ENCODE measurements at regions not wholly inside any gene's neighbourhood (a gene's known extent, or its start where the extent isn't known, plus 50 kb on each side); places are given as distances from the start of the nearest gene placed in this dataset.
"Not testable (repeated sequence)": the region's sequence is repeated elsewhere in the genome, so short reads cannot be mapped to it uniquely, and the experiment has no call there.

DNA sequence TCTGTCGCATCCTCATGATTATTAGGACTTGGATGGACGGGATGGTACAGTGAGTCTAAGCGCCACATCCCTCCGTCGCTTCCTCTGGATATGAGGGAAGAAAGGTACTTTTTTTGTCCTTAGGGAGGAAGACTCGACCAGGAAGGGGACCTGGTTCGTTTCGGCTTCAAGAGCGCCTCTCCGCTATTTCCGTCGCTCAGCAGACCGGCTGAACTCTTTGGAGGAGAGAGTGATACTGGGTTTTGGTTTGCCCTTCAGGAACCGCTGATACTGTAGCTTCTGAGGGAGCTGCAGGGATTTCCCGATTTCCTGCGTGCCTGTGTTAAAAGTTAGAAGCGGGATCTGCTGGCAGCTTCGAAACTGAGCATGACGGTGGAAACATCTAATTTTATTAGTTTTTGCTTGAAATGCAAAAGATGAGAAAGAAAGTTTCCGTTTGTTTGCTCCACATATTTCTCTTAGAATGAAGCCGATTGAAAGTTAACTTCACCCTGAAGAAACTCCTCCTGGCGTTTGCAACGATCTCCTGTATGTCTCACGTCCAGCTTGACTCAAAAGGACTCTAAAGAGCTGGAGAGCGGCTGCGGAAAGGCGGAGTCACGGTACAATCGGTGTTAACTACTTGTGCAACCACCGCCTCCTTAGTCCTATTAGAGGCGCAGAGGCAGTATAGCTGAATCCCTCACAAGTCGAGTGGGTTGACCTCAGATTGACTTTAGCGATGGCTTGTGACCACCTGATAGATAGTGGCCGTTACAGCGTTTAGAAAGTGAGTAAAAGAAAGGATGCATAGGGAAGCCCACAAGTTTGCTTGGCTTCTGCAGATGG lies 129.4 kb downstream of the TRIM27 start:
- no peak for DNase-seq

GRCh38 chr6:28800647-28801046 lies 123.1 kb downstream of the TRIM27 start:
- not testable (repeated sequence) for DNase-seq

DNA sequence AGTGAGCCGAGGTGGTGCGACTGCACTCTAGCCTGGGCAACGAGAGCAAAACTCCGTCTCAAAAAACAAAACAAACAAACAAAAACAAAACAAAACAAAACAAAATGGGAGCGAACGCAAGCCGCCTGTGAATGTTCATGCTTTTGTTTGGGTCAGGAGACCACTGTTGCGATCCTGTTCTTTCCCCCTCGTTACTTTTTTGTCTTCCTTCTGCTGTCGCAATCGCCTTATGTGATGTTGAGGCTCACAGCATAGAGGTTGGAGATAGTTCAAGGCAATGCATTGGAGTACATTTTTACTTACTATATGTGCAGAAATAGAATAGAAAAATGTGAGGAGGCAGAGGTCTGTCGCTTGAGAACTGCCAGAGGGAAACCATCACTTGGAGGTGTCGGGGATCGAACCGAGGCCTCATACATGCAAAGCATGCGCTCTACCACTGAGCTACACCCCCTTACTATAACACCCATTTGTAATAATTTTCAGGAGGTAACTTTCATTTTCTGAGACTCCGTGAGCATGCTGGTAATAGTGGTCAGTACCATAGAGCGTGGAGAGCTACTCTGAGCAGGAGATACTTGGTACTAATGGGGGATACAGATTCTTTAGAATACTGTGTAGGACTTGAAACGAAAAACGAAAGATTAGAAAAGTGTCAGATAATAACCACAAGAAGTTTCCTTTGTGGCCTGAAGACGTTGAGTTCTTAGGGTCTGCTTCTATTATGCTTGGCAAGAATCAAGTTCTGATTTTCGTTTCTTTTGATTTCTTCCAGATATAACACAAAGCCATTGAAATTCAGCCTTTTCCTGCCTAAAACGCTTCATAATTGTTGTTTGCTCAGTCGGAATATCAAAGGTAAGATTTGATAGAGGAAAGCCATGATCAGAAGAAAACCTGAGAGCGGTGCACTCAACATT lies 121.1 kb downstream of the TRIM27 start:
- no peak for DNase-seq

DNA sequence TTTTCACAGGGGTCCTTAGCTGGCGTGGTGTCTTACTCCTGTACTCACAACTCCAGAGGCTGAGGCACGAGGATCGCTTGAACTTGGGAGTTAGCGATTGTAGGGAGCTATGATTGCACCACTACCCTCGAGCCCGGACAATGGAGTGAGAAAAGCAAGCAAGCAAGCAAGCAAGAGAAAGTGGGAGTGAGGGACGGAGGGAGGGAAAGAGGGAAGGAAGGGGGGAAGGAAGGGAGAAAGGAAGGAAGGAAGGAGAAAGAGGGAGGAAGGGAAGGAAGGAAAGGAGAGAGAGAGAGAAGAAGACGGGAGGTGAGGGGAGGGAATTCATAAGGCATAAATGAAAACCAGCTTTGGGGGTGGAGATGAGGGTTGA lies 120.5 kb downstream of the TRIM27 start:
- no peak for DNase-seq

DNA sequence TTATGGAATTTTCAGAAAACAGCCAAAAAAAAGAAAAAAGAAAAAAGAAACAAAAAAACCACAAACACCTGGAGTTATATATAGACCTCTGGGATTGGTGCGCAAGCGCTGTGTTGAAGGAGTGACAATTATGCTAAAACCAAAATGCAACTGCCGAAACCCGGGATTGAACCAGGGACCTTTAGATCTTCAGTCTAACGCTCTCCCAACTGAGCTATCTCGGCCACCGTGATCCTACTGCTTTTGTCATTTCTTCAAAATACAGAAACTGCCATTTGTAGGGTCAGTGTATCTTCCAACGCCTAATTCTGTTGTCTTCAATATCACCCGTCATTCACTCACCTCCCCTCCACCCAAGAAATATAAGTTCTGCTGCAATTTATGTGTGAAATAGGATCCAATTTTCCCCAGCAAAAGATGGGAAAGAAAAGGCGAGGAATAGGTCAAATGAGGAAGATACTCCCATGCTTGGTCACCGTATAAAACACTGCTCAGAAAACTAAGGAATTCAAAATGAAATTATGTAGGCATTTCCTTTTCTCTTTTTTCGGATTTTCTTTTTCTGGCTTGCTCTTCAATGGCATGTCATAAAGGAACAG lies 116.0 kb downstream of the TRIM27 start:
- peak in 2 of 56 donors; percentile 0 to 13 for DNase-seq

DNA sequence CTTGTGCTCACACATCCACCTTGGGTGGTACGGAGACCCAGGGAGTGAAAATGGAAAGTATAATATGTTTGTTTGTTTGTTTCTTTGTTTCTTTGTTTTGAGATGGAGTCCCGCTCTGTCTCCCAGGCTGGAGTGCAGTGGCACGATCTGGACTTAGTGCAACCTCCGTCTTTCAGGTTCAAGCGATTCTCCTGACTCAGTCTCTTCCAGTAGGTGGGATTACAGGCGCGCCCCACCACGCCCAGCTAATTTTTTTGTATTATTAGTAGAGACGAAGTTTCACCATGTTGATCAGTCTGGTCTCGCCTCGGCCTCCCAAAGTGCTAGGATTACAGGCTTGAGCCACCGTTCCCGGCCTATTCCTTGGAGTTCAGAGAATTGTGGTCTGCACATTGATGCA lies 115.4 kb downstream of the TRIM27 start:
- DNase-seq = no peak

- no peak for DNase-seq
Measured at GRCh38 chr6:28809947-28810658, 113.7 kb downstream of the TRIM27 start.

DNA sequence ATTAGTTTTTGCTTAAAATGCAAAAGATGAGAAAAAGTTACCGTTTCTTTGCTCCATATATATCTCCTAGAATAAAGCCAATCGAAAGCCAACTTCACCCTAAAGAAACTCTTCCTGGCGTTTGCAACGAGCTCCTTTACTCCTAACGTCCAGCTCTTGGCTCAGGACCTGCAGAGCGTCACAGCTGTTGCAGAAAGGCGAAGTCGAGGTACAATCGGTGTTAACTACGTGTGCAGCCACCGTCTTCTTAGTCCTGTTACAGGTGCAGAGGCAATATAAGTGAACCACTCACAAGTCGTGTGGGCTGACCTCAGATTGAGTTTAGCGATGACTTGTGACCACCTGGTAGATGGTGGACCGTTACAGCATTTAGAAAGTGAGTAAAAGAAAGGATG lies 113.1 kb downstream of the TRIM27 start:
- DNase-seq = no peak

GRCh38 chr6:28811873-28812272 lies 111.9 kb downstream of the TRIM27 start:
- DNase-seq = no peak

DNA sequence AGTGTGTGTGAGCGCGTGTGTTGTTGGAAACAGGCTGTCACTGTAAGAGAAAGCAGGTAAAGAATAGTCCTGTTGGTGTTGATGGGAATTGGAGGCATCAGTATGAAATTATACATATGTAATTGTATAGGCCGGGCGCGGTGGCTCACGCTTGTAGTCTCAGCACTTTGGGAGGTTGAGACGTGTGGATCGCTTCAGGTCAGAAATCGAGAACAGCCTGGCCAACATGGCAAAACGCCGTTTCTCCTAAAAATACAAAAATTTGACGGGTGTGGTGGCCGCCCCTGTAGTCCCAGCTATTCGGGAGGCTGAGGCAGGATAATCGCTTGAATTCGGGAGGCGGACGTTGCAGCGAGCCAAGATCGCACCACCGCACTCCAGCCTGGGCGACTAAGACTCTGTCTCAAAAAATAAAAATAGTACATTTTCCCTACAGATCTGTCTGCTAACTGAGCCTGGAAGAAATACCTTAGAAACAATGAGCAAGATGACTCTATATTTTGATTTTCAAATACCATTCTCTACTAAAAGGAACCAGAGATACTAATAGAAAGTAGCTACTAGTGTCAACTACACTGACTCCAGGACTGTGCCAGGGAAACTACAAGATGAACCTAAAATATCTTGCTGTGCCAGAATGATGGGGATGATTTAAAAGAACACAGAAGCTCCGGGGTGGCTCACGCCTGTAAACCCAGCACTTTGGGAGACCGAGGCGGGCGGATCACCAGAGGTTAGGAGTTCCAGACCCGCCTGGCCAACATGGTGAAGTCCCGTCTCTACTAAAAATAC lies 110.8 kb downstream of the TRIM27 start:
- DNase-seq = no peak

GRCh38 chr6:28814032-28814976 lies 109.5 kb downstream of the TRIM27 start:
- DNase-seq = no peak

DNA sequence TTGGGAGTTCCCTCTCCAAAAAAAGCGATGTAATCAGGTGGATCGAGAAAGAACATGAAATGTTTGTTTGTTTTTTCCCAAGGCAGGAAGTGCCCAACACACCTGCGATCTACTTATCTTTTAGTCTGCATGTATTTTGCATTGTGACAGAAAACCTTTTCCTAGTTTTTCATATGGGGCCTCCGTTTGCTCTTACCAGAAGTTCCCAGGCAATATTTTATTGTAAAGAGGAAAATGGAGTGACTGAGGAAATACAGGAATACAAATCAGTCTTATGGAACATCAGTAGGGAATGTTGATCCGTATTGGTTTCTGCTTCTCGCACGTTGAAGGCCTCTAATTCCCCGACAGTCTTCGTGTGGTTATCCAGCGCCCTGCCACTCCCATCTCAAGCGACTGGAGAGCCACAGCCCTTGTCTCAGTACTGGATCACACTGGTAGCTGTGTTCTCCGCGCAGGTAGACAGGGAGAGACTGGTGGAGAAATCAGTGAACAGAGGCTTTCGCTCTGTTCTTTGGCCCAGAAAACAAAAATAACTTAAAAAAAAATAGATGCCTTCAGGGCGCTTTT lies 107.4 kb downstream of the TRIM27 start:
- no peak for DNase-seq

DNA sequence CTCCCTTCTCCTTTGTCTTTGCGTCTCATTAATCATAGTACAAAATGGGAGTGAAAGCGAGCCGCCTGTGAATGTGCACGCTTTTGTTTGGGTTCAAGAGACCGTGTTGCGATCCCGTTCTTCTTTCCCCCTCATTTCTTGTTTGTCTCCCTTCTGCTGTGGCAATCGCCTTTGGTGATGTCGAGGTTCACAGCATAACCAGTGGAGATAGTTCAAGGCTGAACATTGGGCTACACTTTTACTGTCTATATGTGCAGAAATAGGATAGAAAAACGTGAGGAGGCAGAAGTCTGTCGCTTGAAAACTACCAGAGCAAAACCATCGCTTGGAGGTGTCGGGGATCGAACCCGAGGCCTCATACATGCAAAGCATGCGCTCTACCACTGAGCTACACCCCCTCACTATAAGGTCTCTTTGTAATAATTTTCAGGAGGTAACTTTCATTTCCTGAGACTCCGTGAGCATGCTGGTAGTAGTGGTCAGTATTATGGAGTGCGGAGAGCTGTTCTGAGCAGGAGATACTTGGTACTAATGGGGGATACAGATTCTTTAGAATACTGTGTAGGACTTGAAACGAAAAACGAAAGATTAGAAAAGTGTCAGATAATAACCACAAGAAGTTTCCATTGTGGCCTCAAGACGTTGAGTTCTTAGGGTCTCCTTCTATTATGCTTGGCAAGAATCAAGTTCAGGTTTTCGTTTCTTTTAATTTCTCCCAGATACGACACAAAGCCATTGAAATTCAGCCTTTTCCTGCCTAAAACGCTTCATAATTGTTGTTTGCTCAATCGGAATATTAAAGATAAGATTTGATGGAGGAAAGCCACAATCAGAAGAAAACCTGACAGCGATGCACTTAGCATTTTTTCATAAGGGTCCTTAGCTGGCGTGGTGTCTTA lies 106.6 kb downstream of the TRIM27 start:
- no peak for DNase-seq

DNA sequence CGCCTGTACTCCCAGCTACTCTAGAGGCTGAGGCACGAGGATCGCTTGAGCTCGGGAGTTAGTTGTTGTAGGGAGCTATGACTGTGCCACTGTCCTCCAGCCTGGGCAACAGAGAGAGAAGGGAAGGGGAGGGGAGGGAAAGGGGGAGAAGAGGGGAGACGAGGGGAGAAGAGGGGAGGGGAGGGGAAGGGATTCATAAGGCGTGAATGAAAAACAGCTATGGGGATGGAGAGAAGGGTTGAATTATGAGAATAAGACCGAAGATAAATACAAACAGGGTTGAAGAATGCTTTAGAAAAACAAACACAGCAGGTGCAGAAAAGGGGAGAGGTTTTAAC lies 106.0 kb downstream of the TRIM27 start:
- no peak for DNase-seq

GRCh38 chr6:28824793-28825731 lies 98.7 kb downstream of the TRIM27 start:
- no peak for DNase-seq

DNA sequence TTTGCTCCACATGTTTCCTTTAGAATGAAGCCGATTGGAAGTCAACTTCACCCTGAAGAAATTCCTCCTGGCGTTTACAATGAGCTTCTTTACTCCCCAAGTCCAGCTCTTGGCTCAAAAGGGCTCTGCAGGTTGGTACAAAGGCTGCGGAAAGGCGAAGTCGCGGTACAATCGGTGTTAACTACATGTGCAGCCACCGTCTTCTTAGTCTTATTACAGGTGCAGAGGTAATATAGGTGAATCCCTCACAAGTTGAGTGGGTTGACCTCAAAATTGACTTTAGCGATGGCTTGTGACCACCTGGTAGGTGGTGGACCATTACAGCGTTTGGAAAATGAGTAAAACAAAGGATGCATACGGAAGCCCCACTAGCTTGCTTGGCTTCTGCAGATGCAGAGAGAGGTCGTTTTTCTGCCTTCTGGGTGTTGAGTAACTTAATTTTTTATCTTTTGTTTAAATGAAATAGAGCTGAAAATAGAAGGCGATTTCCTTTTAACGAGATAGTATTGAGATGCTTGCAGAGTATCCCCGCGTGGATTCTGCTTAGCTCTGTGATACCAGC lies 98.0 kb downstream of the TRIM27 start:
- no peak for DNase-seq

DNA sequence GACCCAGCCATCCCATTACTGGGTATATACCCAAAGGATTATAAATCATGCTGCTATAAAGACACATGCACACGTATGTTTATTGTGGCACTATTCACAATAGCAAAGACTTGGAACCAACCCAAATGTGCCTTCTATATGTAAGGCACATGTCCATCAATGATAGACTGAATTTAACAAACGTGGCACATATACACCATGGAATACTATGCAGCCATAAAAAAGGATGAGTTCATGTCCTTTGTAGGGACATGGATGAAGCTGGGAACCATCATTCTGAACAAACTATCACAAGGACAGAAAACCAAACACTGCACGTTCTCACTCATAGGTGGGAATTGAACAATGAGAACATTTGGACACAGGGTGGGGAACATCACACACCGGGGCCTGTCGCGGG lies 92.1 kb downstream of the TRIM27 start:
- not testable (repeated sequence) for DNase-seq

Data from nucleus accumbens (tissue), 56 donors.